Natural killer cell treated with Interleukin-12 subunit alpha and Interleukin-12 subunit beta and Interleukin-15 and Interleukin-18, amount 100 ng/mL, for 72 hours (primary cell): ENCODE measurements at regions not wholly inside any gene's neighbourhood (a gene's known extent, or its start where the extent isn't known, plus 50 kb on each side); places are given as distances from the start of the nearest gene placed in this dataset.
"Not testable (repeated sequence)": the region's sequence is repeated elsewhere in the genome, so short reads cannot be mapped to it uniquely, and the experiment has no call there.

Experiments used
- ATAC-seq, 2 donors: fragments of 150-1000 bp; cut with Tn5 transposase in 1 of 2; sonication (Bioruptor Pico), chemical (Tn5 transposase) in 1 of 2; 2 replicates each; pipeline ENCODE4 v1.10.0; 2021
- DNase-seq: peaks from one replicate; pipeline ENCODE4 v3.0.0; 2022; ENCODE audit warnings: low spot score
- H3K27ac Mint-ChIP-seq, 2 donors: 1 replicate in 1 of 2; 2 replicates in 1 of 2; pipeline ENCODE4 v1.8.0; 2022; ENCODE audit warnings: mixed read lengths in 2 of 2, mild to moderate bottlenecking in 1 of 2, moderate library complexity in 1 of 2
- H3K27me3 Mint-ChIP-seq, 2 donors: 1 replicate in 1 of 2; 2 replicates in 1 of 2; pipeline ENCODE4 v1.8.0; 2022; ENCODE audit warnings: mixed read lengths in 2 of 2
- H3K36me3 Mint-ChIP-seq: one replicate; pipeline ENCODE4 v1.8.0; 2022; ENCODE audit warnings: mixed read lengths
- H3K4me1 Mint-ChIP-seq, 2 donors: 1 replicate in 1 of 2; 2 replicates in 1 of 2; pipeline ENCODE4 v1.8.0; 2022; ENCODE audit warnings: low read depth in 2 of 2, mixed read lengths in 2 of 2, mild to moderate bottlenecking in 1 of 2
- H3K4me3 Mint-ChIP-seq: one replicate; pipeline ENCODE4 v1.8.0; 2022; ENCODE audit warnings: mixed read lengths
- H3K9me3 Mint-ChIP-seq: 2 replicates; pipeline ENCODE4 v1.8.0; 2022; ENCODE audit warnings: mixed read lengths

- Mint-ChIP-seq H3K27ac (no peak overlapping the region), H3K4me3 (no peak overlapping the region), H3K27me3 (no peaks in the 10 kb centered on the region), H3K36me3 (peaks cover 3% of the 10 kb centered on the region), H3K4me1 (no peaks in the 10 kb centered on the region), H3K9me3 (peaks cover 2% of the 10 kb centered on the region)
- DNase-seq (no peak), ATAC-seq (no peak)
Observed at GRCh38 chr7:19958309-19958896, 185.0 kb upstream of the TMEM196 start.

GRCh38 chr7:19957664-19958063 is 184.2 kb upstream of the TMEM196 start:
- Mint-ChIP-seq H3K4me1 (no peaks in the 10 kb centered on the region), H3K4me3 (no peak overlapping the region), H3K36me3 (peaks cover 5% of the 10 kb centered on the region), H3K9me3 (peaks cover 5% of the 10 kb centered on the region), H3K27me3 (no peaks in the 10 kb centered on the region), H3K27ac (no peak overlapping the region)
- no peak for DNase-seq
- no peak for ATAC-seq

GRCh38 chr7:19954166-19954565 is 180.7 kb upstream of the TMEM196 start:
- H3K27me3 Mint-ChIP-seq, result not testable (repeated sequence)

GRCh38 chr7:19953411-19953810 is 180.0 kb upstream of the TMEM196 start:
- peaks cover 17% of the 10 kb centered on the region for H3K36me3 Mint-ChIP-seq
- peaks cover 22% of the 10 kb centered on the region for H3K9me3 Mint-ChIP-seq
- not testable (repeated sequence) for ATAC-seq, H3K27me3 Mint-ChIP-seq, H3K27ac Mint-ChIP-seq, H3K4me1 Mint-ChIP-seq, H3K4me3 Mint-ChIP-seq, DNase-seq

More at GRCh38 chr7:19954166-19954565, 180.7 kb upstream of the TMEM196 start:
- Mint-ChIP-seq H3K9me3 (peaks cover 18% of the 10 kb centered on the region), H3K36me3 (peaks cover 17% of the 10 kb centered on the region)
- not testable (repeated sequence) for H3K4me1 Mint-ChIP-seq, H3K27ac Mint-ChIP-seq, DNase-seq, ATAC-seq, H3K4me3 Mint-ChIP-seq

GRCh38 chr7:19948160-19948559 is 174.7 kb upstream of the TMEM196 start:
- Mint-ChIP-seq H3K4me3 (no peak overlapping the region), H3K9me3 (peaks cover 24% of the 10 kb centered on the region), H3K4me1 (no peaks in the 10 kb centered on the region), H3K27ac (no peak overlapping the region), H3K27me3 (no peaks in the 10 kb centered on the region), H3K36me3 (peaks cover 12% of the 10 kb centered on the region)
- DNase-seq (no peak), ATAC-seq (no peak)

- Mint-ChIP-seq H3K27ac (no peak overlapping the region), H3K9me3 (peaks cover 17% of the 10 kb centered on the region), H3K4me1 (no peaks in the 10 kb centered on the region), H3K4me3 (no peak overlapping the region), H3K27me3 (no peaks in the 10 kb centered on the region), H3K36me3 (no peaks in the 10 kb centered on the region)
- DNase-seq (no peak), ATAC-seq (no peak)
Observed at GRCh38 chr7:19944363-19945120, 171.1 kb upstream of the TMEM196 start.

GRCh38 chr7:19939746-19940145 is 166.3 kb upstream of the TMEM196 start:
- Mint-ChIP-seq H3K4me3 (no peak overlapping the region), H3K9me3 (peaks cover 11% of the 10 kb centered on the region), H3K36me3 (no peaks in the 10 kb centered on the region), H3K4me1 (no peaks in the 10 kb centered on the region), H3K27me3 (no peaks in the 10 kb centered on the region), H3K27ac (no peak overlapping the region)
- DNase-seq (no peak), ATAC-seq (no peak)

- no peak overlapping the region for H3K4me3 Mint-ChIP-seq
- peaks cover 7% of the 10 kb centered on the region for H3K9me3 Mint-ChIP-seq
- no peak for DNase-seq
- no peaks in the 10 kb centered on the region for H3K4me1 Mint-ChIP-seq
- H3K27me3 Mint-ChIP-seq, result no peaks in the 10 kb centered on the region
- H3K27ac Mint-ChIP-seq, result no peak overlapping the region
- H3K36me3 Mint-ChIP-seq, result no peaks in the 10 kb centered on the region
- no peak for ATAC-seq
Observed at GRCh38 chr7:19932549-19933249, 159.3 kb upstream of the TMEM196 start.

GRCh38 chr7:19930851-19931250 is 157.4 kb upstream of the TMEM196 start:
- Mint-ChIP-seq H3K9me3 (peaks cover 4% of the 10 kb centered on the region), H3K27ac (no peak overlapping the region), H3K4me3 (no peak overlapping the region), H3K4me1 (no peaks in the 10 kb centered on the region), H3K27me3 (no peaks in the 10 kb centered on the region), H3K36me3 (no peaks in the 10 kb centered on the region)
- ATAC-seq (no peak), DNase-seq (no peak)

- ATAC-seq (no peak), DNase-seq (no peak)
- peaks cover 4% of the 10 kb centered on the region for H3K9me3 Mint-ChIP-seq
- H3K27ac Mint-ChIP-seq, result no peak overlapping the region
- H3K4me1 Mint-ChIP-seq, result no peaks in the 10 kb centered on the region
- H3K4me3 Mint-ChIP-seq, result no peak overlapping the region
- no peaks in the 10 kb centered on the region for H3K36me3 Mint-ChIP-seq
- H3K27me3 Mint-ChIP-seq, result no peaks in the 10 kb centered on the region
Observed at GRCh38 chr7:19930051-19930450, 156.6 kb upstream of the TMEM196 start.

GRCh38 chr7:19928247-19928646 is 154.8 kb upstream of the TMEM196 start:
- no peak overlapping the region for H3K4me3 Mint-ChIP-seq
- H3K27ac Mint-ChIP-seq, result no peak overlapping the region
- H3K36me3 Mint-ChIP-seq, result no peaks in the 10 kb centered on the region
- H3K9me3 Mint-ChIP-seq, result peaks cover 8% of the 10 kb centered on the region
- ATAC-seq (no peak), DNase-seq (no peak)
- no peaks in the 10 kb centered on the region for H3K4me1 Mint-ChIP-seq
- H3K27me3 Mint-ChIP-seq, result no peaks in the 10 kb centered on the region

- Mint-ChIP-seq H3K27ac (no peak overlapping the region), H3K36me3 (no peaks in the 10 kb centered on the region), H3K4me3 (no peak overlapping the region), H3K9me3 (peaks cover 13% of the 10 kb centered on the region), H3K4me1 (no peaks in the 10 kb centered on the region), H3K27me3 (no peaks in the 10 kb centered on the region)
- DNase-seq (no peak), ATAC-seq (no peak)
Observed at GRCh38 chr7:19920705-19921104, 147.3 kb upstream of the TMEM196 start.

GRCh38 chr7:19920166-19920565 is 146.7 kb upstream of the TMEM196 start:
- no peaks in the 10 kb centered on the region for H3K27me3 Mint-ChIP-seq
- no peaks in the 10 kb centered on the region for H3K4me1 Mint-ChIP-seq
- no peak for DNase-seq
- H3K4me3 Mint-ChIP-seq, result no peak overlapping the region
- H3K9me3 Mint-ChIP-seq, result peaks cover 13% of the 10 kb centered on the region
- ATAC-seq, result no peak
- H3K36me3 Mint-ChIP-seq, result no peaks in the 10 kb centered on the region
- H3K27ac Mint-ChIP-seq, result no peak overlapping the region
